ENCODE measurements at regions not wholly inside any gene's neighbourhood (a gene's known extent, or its start where the extent isn't known, plus 50 kb on each side); places are given as distances from the start of the nearest gene placed in this dataset.

GRCh38 chr4:180840142-180840541, 1403.1 kb upstream of the TENM3 start:
- TF ChIP-seq CTCF (IDR thresholded peaks at IDR 0.05; ENCODE audit: insufficient read depth, low read depth, low read length), result no peak
- no peak overlapping the region for H3K4me3 ChIP-seq (ENCODE audit: low read depth, low read length)
- no peak for DNase-seq (ENCODE audit: low read depth)

GRCh38 chr4:180850318-180850940, 1392.8 kb upstream of the TENM3 start:
- H3K4me3 ChIP-seq (ENCODE audit: low read depth, low read length), result no peak overlapping the region
- no peak for DNase-seq (ENCODE audit: low read depth)
- no peak for TF ChIP-seq CTCF (IDR thresholded peaks at IDR 0.05; ENCODE audit: insufficient read depth, low read depth, low read length)

- no peak overlapping the region for H3K4me3 ChIP-seq (ENCODE audit: low read depth, low read length)
- no peak for TF ChIP-seq CTCF (IDR thresholded peaks at IDR 0.05; ENCODE audit: insufficient read depth, low read depth, low read length)
- no peak for DNase-seq (ENCODE audit: low read depth)
Observed at GRCh38 chr4:180852738-180853137, 1390.5 kb upstream of the TENM3 start.

GRCh38 chr4:180855184-180855583, 1388.0 kb upstream of the TENM3 start:
- no peak overlapping the region for H3K4me3 ChIP-seq (ENCODE audit: low read depth, low read length)
- DNase-seq (ENCODE audit: low read depth), result no peak
- TF ChIP-seq CTCF (IDR thresholded peaks at IDR 0.05; ENCODE audit: insufficient read depth, low read depth, low read length), result no peak

GRCh38 chr4:180860089-180860720, 1383.0 kb upstream of the TENM3 start:
- no peak for TF ChIP-seq CTCF (IDR thresholded peaks at IDR 0.05; ENCODE audit: insufficient read depth, low read depth, low read length)
- H3K4me3 ChIP-seq (ENCODE audit: low read depth, low read length), result no peak overlapping the region
- DNase-seq (ENCODE audit: low read depth), result no peak

- no peak for TF ChIP-seq CTCF (IDR thresholded peaks at IDR 0.05; ENCODE audit: insufficient read depth, low read depth, low read length)
- DNase-seq (ENCODE audit: low read depth), result no peak
- no peak overlapping the region for H3K4me3 ChIP-seq (ENCODE audit: low read depth, low read length)
Observed at GRCh38 chr4:180861651-180862050, 1381.6 kb upstream of the TENM3 start.
